ENCODE measurements at regions not wholly inside any gene's neighbourhood (a gene's known extent, or its start where the extent isn't known, plus 50 kb on each side); places are given as distances from the start of the nearest gene placed in this dataset.
"Not testable (repeated sequence)": the region's sequence is repeated elsewhere in the genome, so short reads cannot be mapped to it uniquely, and the experiment has no call there.

DNA sequence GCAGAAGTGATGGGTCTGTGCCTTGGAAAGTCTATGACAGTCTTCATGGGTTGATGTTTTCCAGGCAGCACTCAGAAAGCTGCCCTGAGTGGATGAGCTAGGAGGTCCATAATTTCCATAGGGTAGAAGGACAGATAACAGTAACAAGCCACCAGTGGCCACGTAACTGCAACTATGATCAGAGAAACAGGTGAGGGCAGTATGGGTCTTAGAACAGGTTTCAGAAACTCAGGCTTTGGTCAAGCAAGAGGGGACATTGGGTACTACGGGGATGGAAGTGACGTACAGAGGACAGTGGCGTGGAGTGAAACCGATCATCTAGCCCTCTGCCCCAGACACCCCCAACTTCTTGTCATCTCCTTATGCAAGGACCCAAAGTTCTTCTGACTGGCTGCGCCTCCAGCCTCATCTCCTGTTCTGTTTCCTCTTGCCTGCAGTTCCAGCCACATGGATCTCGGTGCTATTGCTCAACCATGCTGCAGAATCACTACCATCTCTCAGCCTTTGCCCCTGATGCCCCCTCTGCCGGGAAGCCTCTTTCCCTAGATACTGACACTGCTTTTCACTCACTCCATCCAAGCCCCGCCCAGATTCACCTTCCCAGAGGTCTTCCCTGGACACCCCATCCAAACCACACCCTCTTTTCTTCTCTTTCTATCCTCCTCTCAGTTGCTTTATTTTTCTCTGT, 123.4 kb downstream of the MFAP3L start:
- Histone ChIP-seq H3K27me3 (ENCODE audit: low read depth) (peaks cover 43% of the 10 kb centered on the region), H3K4me1 (no peaks in the 10 kb centered on the region), H3K27ac (replicated peaks) (no peak overlapping the region), H3K36me3 (no peaks in the 10 kb centered on the region), H3K4me3 (no peak overlapping the region), H3K9me3 (replicated peaks) (no peaks in the 10 kb centered on the region)
- intact Hi-C loops (cut with micrococcal nuclease), result no loop called here
- TF ChIP-seq, protein P1, sequence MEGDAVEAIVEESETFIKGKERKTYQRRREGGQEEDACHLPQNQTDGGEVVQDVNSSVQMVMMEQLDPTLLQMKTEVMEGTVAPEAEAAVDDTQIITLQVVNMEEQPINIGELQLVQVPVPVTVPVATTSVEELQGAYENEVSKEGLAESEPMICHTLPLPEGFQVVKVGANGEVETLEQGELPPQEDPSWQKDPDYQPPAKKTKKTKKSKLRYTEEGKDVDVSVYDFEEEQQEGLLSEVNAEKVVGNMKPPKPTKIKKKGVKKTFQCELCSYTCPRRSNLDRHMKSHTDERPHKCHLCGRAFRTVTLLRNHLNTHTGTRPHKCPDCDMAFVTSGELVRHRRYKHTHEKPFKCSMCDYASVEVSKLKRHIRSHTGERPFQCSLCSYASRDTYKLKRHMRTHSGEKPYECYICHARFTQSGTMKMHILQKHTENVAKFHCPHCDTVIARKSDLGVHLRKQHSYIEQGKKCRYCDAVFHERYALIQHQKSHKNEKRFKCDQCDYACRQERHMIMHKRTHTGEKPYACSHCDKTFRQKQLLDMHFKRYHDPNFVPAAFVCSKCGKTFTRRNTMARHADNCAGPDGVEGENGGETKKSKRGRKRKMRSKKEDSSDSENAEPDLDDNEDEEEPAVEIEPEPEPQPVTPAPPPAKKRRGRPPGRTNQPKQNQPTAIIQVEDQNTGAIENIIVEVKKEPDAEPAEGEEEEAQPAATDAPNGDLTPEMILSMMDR (IDR thresholded peaks at IDR 0.05; ENCODE audit: borderline replicate concordance), result no peak
- no peak for DNase-seq

GRCh38 chr4:169900241-169900845, 125.9 kb downstream of the MFAP3L start:
- no peak for DNase-seq
- intact Hi-C loops (cut with micrococcal nuclease), result no loop called here
- no peaks in the 10 kb centered on the region for H3K36me3 ChIP-seq
- peaks cover 33% of the 10 kb centered on the region for H3K27me3 ChIP-seq (ENCODE audit: low read depth)
- no peaks in the 10 kb centered on the region for H3K4me1 ChIP-seq
- H3K27ac ChIP-seq (replicated peaks), result no peak overlapping the region
- H3K9me3 ChIP-seq (replicated peaks), result no peaks in the 10 kb centered on the region
- H3K4me3 ChIP-seq, result no peak overlapping the region
- TF ChIP-seq, protein P1 (IDR thresholded peaks at IDR 0.05; ENCODE audit: borderline replicate concordance), result no peak

GRCh38 chr4:169899295-169899694, 126.9 kb downstream of the MFAP3L start:
- TF ChIP-seq, protein P1 (IDR thresholded peaks at IDR 0.05; ENCODE audit: borderline replicate concordance), result no peak
- intact Hi-C loops (cut with micrococcal nuclease), result no loop called here
- Histone ChIP-seq H3K4me3 (no peak overlapping the region), H3K27ac (replicated peaks) (no peak overlapping the region), H3K4me1 (no peaks in the 10 kb centered on the region), H3K27me3 (ENCODE audit: low read depth) (peaks cover 26% of the 10 kb centered on the region), H3K9me3 (replicated peaks) (no peaks in the 10 kb centered on the region), H3K36me3 (no peaks in the 10 kb centered on the region)
- no peak for DNase-seq

GRCh38 chr4:169898095-169898494, 128.1 kb downstream of the MFAP3L start:
- H3K9me3 ChIP-seq (replicated peaks), result no peaks in the 10 kb centered on the region
- TF ChIP-seq, protein P1 (IDR thresholded peaks at IDR 0.05; ENCODE audit: borderline replicate concordance), result no peak
- no peak overlapping the region for H3K4me3 ChIP-seq
- no peaks in the 10 kb centered on the region for H3K36me3 ChIP-seq
- H3K27ac ChIP-seq (replicated peaks), result no peak overlapping the region
- intact Hi-C loops (cut with micrococcal nuclease), result no loop called here
- H3K27me3 ChIP-seq (ENCODE audit: low read depth), result peaks cover 17% of the 10 kb centered on the region
- H3K4me1 ChIP-seq, result no peaks in the 10 kb centered on the region
- no peak for DNase-seq

- H3K4me1 ChIP-seq; DNase-seq; H3K9me3 ChIP-seq (replicated peaks); H3K27ac ChIP-seq (replicated peaks); intact Hi-C loops (cut with micrococcal nuclease); H3K27me3 ChIP-seq (ENCODE audit: low read depth); H3K4me3 ChIP-seq; H3K36me3 ChIP-seq: not testable (repeated sequence)
Observed at GRCh38 chr4:169894767-169895166, 131.4 kb downstream of the MFAP3L start.

DNA sequence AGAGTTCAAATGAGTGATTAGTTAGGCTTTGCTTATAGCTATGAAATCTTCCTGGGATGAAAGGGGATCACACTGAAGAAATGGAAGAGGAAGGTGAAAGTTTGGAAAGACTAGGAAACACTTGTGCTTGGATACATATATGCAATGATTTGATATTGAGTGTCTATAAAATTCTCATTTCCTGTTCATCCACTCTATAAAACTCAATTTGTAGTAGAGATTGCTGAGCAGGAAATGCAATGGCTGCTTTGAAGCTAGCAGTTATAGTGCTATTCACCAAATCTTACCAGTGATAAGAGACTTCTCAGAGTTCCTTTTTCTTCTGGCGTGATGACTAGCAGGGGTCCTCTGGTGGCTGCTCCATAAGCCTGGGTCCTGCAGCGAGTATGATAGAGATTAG, 128.1 kb upstream of the HPF1 start:
- H3K4me3 ChIP-seq, result no peak overlapping the region
- no peaks in the 10 kb centered on the region for H3K4me1 ChIP-seq
- peaks cover 15% of the 10 kb centered on the region for H3K9me3 ChIP-seq (replicated peaks)
- DNase-seq, result no peak
- H3K36me3 ChIP-seq, result no peaks in the 10 kb centered on the region
- H3K27ac ChIP-seq (replicated peaks), result no peak overlapping the region
- TF ChIP-seq, protein P1 (IDR thresholded peaks at IDR 0.05; ENCODE audit: borderline replicate concordance), result no peak
- H3K27me3 ChIP-seq (ENCODE audit: low read depth), result no peaks in the 10 kb centered on the region
- intact Hi-C loops (cut with micrococcal nuclease), result no loop called here
